HFF-Myc (cell line): ENCODE measurements at regions not wholly inside any gene's neighbourhood (a gene's known extent, or its start where the extent isn't known, plus 50 kb on each side); places are given as distances from the start of the nearest gene placed in this dataset.
"Not testable (repeated sequence)": the region's sequence is repeated elsewhere in the genome, so short reads cannot be mapped to it uniquely, and the experiment has no call there.

Source experiments
- DNase-seq: peaks from one replicate; pipeline ENCODE4 v3.0.0-alpha.2; 2011; ENCODE audit warnings: low read depth; ENCODE audit errors: extremely low read depth
- H3K4me3 ChIP-seq: replicated peaks from 2 replicates; pipeline ENCODE4 v1.5.1; 2011; ENCODE audit warnings: low read depth, mild to moderate bottlenecking, control low read depth, low read length
- CTCF ChIP-seq: IDR thresholded peaks from 2 replicates; pipeline ENCODE4 v1.5.1; 2012; ENCODE audit warnings: mild to moderate bottlenecking, low read depth, low read length, control low read depth; ENCODE audit errors: missing control alignments

DNA sequence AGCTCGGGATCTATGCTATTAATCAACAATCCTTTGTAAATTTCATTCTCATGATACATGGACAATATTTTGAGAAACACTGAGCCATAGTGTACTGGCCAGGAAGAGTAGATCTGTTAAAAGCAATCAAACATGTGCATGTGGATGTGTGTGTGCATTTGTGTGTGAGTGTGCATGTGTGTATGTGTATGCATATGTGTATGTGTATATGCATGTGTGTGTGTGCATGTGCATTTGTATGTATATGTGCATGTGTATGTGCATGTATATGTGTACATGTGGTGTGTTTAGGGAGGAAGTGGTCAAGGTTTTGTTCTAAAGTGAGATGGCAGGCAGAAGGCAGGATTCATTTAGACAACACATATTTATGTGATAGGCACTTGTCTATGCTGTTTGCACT is 623.8 kb downstream of the ADCYAP1 start:
- TF ChIP-seq CTCF: no peak
- DNase-seq: no peak
- H3K4me3 ChIP-seq: no peak overlapping the region

DNA sequence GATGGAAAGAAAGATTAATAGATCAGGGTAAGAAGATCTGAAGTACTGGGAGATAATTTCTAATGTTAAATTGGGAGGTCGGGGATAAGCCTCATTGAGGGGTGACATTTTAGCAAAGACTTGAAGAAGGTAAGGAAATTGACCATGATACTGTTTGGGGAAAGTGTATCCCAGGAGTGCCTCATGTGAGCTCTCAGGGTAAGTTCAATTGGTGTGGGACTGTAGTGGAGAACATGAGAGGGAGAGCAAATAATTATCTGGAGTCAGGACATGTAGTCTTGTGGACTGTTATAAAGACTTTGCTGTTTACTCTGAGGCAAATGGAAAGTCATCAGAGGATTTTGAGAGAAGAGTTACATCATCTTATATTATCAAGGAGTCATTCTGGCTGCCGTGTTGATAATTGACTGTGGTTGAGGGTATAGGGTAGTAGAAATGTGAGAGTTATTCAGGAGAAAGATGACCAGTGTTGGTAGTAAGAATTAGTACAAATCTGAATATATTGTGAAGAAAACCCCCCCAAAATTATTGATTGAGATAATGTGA is 624.4 kb downstream of the ADCYAP1 start:
- H3K4me3 ChIP-seq: no peak overlapping the region
- no peak for DNase-seq
- no peak for TF ChIP-seq CTCF

- no peak for DNase-seq
- H3K4me3 ChIP-seq: no peak overlapping the region
- no peak for TF ChIP-seq CTCF
These were observed 626.0 kb downstream of the ADCYAP1 start for GRCh38 chr18:1530650-1531049.

- no peak for DNase-seq
- no peak for TF ChIP-seq CTCF
- H3K4me3 ChIP-seq: no peak overlapping the region
These were observed 634.6 kb downstream of the ADCYAP1 start for GRCh38 chr18:1539276-1539675.

- no peak for TF ChIP-seq CTCF
- DNase-seq: no peak
- H3K4me3 ChIP-seq: no peak overlapping the region
These were observed 636.8 kb downstream of the ADCYAP1 start for GRCh38 chr18:1541478-1541877.

- TF ChIP-seq CTCF: no peak
- no peak overlapping the region for H3K4me3 ChIP-seq
- DNase-seq: no peak
These were observed 637.6 kb downstream of the ADCYAP1 start for GRCh38 chr18:1542230-1542774.

DNA sequence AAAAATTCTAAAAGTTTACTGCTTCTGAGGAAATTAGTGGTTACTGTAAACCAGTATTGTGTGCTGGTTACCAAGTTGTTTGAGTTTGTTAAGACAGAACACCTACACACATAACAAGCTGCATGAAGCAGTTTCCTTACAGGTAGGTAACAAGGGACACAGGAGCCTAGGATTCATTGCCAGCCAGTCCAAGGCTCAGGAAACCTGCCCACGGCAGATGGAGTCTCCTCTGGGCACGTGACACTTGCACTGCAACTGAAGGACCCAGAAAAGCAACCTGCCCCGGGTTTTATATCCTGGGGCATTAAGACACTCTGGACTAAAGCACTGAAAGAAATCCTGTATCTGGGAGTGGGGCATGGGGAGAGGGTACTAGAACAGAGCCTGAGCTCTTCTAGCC is 639.3 kb downstream of the ADCYAP1 start:
- TF ChIP-seq CTCF: no peak
- DNase-seq: no peak
- no peak overlapping the region for H3K4me3 ChIP-seq

DNA sequence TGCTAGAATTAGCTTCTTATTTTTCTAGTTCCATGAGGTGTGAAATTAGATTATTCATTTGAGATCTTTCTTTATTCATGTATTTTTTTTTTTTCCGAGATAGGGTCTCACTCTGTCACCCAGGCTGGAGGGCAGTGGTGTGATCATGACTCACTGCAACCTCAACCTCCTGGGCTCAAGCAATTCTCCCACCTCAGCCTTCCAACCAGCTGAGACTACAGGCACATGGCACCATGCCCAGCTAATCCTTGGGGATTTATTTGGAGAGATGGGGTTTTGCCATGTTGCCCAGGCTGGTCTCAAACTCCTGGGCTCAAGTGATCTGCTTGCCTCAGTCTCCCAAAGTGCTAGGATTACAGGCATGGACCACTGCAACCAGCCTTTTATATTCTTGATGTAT is 653.0 kb downstream of the ADCYAP1 start:
- H3K4me3 ChIP-seq, DNase-seq: not testable (repeated sequence)
